ENCODE measurements at regions not wholly inside any gene's neighbourhood (a gene's known extent, or its start where the extent isn't known, plus 50 kb on each side); places are given as distances from the start of the nearest gene placed in this dataset.

- no peak for TF ChIP-seq CTCF (IDR thresholded peaks at IDR 0.05; ENCODE audit: low read depth, low read length)
- no peak overlapping the region for H3K4me3 ChIP-seq (ENCODE audit: low read depth, low read length)
Measured at GRCh38 chr1:25056536-25056935, 126.5 kb upstream of the RUNX3 start.

DNA sequence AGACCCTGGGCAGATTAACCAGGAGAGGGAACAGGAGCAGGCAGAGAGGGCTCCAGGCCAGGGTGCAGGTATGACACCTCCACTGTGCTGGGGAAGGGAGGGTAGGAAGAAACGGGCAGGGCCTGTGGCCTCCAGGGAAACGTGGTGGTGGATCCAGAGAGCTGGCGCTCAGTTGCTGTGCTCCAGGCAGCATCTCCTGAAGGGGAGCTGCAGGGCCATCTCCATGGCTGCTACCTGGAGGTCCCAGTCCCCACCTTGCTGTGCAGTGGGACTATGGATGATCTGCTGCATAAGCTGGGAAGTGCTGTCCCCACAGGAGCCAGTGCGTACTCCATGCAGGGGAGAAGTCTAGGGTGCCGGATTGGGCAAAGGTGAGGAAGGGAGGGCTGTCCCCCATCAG lies 125.9 kb upstream of the RUNX3 start:
- no peak for TF ChIP-seq CTCF (IDR thresholded peaks at IDR 0.05; ENCODE audit: low read depth, low read length)
- no peak overlapping the region for H3K4me3 ChIP-seq (ENCODE audit: low read depth, low read length)

GRCh38 chr1:25055324-25055780 lies 125.3 kb upstream of the RUNX3 start:
- H3K4me3 ChIP-seq (ENCODE audit: low read depth, low read length) = no peak overlapping the region
- TF ChIP-seq CTCF (IDR thresholded peaks at IDR 0.05; ENCODE audit: low read depth, low read length) = no peak

DNA sequence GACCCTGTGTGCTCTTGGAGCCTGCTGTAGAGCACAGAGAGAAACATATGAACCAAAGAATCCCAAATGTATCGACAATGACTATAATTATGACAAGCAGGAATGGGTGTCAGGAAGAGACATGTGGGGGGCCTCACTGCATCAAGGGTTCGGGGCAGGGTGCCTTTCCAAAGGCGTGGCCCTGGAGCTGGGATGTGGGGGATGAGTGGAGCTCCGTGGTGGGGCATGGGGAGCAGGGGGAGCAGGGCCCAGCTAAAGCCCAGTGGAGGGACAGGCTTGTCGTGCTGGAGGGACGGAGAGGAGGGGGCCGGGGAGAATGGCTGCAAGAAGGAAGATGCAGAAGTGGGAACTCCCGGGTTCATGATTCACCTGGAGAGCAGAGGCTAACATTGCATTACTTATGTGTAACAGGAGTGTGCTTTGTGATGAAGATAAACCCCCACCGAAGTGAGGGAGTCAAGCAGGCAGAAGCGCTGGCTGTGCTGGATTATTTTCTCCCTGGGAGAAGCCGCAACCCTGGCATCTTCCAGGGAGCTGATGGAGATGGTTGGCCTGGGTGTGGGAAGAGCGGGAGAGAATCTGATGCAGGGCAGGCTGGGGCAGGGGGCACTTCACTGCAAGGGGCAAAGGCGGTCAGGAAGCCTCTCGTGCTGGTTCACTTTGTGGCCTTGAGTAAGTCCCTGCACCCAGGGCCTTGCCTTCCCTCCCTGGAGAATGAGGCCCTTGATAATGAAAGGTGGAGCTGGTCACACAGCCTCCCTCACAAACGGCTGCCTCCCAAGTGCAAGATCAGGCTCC lies 124.6 kb upstream of the RUNX3 start:
- H3K4me3 ChIP-seq (ENCODE audit: low read depth, low read length) = no peak overlapping the region
- no peak for TF ChIP-seq CTCF (IDR thresholded peaks at IDR 0.05; ENCODE audit: low read depth, low read length)

DNA sequence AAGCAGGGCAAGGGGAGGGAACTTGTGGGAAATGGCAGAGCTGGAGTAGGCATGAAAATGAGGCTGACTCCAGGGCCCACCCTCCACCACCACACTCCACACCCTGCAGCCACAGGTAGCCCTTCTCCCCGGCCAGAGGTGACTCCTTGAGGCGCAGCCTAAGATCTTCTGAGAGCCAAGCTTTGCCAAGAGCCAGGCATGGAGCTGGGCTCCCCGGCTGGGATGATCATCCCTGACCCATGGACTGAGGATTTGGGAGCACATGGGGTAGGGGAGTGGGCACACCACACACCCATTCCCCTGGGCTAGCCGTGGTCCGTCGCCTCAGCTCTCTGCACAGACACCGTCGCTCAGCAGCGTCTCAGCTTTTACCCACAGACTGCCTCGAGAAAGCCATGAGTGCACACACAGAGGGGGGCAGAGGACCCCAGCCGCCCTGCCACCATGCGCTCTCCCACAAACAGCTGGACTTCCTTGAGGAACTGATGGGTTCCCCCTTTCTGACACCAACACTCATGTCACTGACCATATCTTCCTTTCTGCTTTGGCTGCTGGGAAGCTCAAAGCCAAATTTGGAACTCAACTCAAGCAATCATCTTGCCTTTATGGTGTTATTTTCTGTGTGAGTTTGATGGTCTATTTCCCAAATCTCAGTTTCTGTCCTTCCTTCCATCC lies 123.6 kb upstream of the RUNX3 start:
- TF ChIP-seq CTCF (IDR thresholded peaks at IDR 0.05; ENCODE audit: low read depth, low read length) = no peak
- H3K4me3 ChIP-seq (ENCODE audit: low read depth, low read length) = no peak overlapping the region

- no peak overlapping the region for H3K4me3 ChIP-seq (ENCODE audit: low read depth, low read length)
- TF ChIP-seq CTCF (IDR thresholded peaks at IDR 0.05; ENCODE audit: low read depth, low read length) = no peak
Measured at GRCh38 chr1:25051906-25052305, 121.8 kb upstream of the RUNX3 start.

DNA sequence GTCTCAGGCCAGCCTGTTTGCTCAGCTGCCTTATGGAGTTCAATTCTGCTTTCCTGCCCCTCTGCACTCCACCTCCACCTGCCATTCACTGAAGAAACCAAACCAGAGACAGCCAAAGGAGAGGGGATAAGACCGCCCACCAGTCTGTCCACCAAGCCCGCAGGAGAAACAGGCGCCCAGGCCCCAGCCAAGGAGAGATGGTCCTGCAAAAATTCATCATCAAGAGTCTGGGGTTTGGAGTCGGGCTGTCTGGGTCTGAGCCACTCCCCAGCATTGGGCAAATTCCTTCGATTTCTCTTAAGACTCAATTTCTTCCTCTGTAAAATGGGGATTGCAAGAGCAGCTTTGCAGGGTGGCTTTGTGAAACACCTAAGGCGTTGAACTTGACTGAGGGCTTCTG lies 121.4 kb upstream of the RUNX3 start:
- H3K4me3 ChIP-seq (ENCODE audit: low read depth, low read length) = no peak overlapping the region
- no peak for TF ChIP-seq CTCF (IDR thresholded peaks at IDR 0.05; ENCODE audit: low read depth, low read length)

Measured in WI38 (cell line).